NOMO-1 (cell line): ENCODE measurements at regions not wholly inside any gene's neighbourhood (a gene's known extent, or its start where the extent isn't known, plus 50 kb on each side); places are given as distances from the start of the nearest gene placed in this dataset.
"Not testable (repeated sequence)": the region's sequence is repeated elsewhere in the genome, so short reads cannot be mapped to it uniquely, and the experiment has no call there.

Source experiments
- DNase-seq, 2 experiments: peaks; one replicate each; lab custom pipeline; 2025; ENCODE audit not compliant: unreplicated experiment in 2 of 2; lab: John Stamatoyannopoulos, UW

DNA sequence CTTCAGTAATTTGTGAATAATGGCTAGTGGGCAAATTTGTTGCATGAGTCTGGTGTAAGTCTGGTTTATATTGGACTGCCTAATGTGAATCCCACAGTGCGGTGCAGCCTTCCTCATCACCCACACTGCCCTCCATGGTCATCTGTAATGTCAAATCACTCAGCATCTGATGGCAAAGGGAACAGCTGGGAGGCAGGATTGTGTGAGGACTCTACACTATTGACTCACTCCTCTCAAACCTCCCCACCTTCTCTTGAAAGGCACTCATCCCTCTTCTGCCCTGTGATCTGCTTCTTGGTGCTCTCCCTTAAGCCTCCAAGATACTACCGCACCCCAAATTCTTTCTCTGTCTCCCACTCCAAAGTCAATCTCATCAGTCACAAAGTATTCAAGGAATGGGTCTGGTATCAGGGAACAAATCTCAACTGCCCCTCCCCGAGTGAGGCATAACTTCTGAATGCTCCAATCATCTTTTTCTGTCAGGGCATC is 146.0 kb upstream of the BEND6 start:
- DNase-seq = no peak

DNA sequence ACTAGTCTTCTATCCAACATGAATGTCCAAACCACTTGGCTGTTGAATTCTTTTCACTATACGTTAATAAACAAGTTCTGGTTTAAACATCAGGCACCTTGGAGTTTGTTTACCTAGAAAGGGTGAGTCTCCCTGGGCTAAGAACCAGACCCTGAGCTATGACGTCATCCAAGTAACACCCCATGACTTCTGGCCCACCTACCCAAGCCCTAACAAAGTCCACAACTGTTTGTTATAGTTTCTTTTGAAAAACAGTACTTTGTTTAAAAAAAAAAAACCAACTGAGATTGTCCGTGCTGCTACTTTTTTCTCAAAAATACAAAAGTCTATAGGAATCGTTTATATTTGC is 146.9 kb upstream of the BEND6 start:
- no peak for DNase-seq

DNA sequence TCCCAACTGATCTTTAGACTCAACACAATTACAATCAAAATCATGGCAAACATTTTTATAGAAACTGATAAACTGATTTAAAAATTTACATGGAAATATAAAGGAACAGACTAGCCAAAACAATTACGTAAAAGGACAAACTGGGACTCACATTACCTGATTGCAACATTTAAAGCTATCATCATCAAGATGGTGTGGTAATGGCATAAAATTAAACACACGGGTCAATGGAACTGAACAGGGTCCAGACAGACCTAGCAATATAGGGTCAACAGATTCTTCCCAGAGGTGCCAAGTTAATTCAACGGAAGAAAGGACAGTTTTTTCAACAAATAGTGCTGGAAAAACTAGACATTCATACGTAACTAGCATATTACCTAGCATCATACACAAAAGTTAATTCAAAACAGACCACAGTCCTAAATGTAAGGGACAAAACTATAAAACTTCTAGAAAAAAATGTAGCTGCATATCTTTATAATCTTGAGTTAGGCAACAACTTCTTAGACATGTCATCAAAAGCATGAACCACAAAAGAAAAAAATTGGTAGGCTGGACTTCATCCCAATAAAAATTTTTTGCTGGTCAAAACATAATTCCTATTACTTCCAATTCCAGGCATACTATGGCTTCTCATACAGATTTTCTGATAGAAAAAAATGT is 147.4 kb upstream of the BEND6 start:
- no peak for DNase-seq

DNA sequence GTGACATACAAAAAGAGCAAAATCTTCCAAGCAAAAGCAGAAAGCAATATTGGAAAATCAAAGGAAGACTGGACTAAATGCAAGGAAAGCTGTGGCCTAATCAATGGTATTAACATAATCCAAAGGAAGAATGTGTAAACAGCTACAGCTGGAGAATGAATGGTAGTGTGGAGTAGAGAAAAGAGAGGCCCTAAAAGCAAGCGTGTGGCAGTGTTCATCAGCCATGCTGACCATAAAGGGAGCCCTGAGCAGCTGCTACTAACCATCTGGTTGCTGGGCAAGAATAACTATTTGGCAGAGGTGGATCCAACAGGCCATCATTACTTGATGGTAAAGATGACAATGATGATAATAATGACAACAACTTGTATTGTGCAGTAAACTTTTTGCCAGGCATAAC is 148.5 kb upstream of the BEND6 start:
- DNase-seq = no peak

DNA sequence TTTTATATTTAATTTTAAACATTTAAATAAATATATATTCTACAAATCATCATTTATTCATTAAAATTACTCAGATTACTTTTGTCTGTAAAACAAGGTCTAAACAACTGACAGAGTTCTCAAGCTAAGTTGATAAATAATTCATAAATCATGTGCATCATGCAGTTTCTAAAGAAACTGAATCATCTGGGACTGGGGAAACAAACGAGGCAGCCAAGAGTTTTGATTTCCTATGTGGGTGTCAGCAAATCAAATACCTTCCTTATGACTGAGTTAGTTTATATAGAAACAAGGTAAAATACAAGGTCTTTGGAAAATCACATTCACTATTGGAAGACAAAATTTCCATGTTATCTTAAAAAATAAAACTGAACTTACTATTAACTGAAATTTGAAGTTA is 149.9 kb upstream of the BEND6 start:
- DNase-seq = no peak

DNA sequence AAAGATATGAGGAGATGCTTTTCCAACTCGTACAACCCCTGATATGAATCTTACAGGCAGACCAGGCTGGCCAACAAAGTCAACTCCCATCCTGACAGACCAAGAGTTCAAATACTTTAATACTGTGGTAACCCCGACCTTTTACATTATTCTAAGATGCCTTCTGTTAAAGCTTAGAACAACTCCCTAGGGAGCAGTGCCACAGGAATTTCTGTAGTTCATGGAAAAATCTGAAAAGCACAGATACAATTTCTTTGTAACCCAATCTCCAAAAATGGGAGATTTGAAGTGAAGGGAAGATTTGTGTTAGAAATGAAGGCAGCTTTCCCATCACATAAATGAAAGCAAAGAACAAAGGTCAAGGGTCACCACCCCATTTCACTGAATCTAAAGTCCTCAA is 151.3 kb upstream of the BEND6 start:
- DNase-seq = no peak

DNA sequence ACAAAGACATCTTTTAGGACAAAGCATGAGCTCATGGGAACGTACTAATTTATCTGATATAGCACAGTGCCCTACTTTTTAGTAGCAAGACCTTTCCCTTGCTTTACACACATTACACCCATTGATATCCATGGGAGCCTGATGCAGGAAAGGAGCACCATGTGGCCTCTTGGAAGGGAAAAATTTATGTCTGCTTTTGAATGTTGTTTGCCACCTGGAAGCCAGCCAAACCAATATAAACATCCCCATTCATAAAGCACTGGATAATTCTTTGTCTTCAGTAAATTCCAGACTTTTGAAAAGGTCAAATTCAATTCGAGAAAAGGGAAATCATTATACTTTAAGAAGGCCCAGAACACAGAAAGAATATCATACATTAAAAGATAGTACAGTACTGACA is 152.3 kb upstream of the BEND6 start:
- DNase-seq = no peak

DNA sequence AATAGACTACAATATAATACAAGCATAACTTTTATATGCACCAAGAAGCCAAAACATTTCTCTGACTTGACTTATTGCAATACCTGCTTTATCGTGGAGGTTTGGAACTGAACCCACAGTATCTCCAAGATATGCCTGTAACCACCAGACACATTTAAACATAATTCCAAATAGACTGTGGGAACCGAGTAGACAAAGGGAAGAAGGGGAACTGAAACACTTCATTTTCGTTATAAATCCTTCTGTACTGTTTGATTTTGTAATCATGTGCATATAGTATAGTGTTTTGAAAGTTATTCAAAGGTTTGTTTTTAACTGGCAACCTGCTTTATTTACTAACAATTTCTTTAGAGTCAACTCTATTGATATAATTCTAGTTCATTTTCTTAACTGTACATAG is 154.9 kb upstream of the BEND6 start:
- peak in 1 of 2 experiments; percentile 71 for DNase-seq

DNA sequence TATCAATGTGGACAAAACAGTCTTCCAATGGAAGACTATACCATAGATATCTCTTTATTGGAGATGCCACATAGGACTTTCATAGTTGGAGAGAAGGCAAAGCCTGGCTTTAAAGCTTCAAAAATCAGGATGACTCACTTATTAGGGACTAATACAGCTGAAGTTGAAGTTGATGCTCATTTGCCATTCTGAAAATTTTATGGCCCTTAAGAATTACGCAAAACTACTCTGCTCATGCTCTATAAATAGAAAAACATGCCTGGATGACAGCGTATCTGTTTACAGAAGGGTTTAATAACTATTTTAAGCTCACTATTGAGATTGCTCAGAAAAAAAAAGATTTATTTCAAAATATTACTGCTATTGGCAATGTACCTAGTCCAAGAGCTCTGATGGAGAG is 155.5 kb upstream of the DST start:
- no peak for DNase-seq

DNA sequence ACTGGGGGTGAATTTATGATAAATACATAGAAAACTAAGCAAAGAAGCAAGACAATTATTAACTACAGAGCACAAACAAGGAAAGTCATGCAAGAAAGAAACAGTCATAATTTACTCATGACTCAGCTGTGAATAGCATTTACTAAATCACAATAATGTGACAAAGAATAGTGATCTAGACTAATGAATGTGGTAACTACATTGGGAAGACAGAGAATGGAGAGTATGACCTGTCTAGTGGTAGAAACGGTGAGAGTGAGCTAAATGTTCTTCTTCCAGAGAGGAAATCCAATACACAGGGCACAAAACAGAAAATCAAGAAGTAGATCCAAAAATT is 153.5 kb upstream of the DST start:
- no peak for DNase-seq

DNA sequence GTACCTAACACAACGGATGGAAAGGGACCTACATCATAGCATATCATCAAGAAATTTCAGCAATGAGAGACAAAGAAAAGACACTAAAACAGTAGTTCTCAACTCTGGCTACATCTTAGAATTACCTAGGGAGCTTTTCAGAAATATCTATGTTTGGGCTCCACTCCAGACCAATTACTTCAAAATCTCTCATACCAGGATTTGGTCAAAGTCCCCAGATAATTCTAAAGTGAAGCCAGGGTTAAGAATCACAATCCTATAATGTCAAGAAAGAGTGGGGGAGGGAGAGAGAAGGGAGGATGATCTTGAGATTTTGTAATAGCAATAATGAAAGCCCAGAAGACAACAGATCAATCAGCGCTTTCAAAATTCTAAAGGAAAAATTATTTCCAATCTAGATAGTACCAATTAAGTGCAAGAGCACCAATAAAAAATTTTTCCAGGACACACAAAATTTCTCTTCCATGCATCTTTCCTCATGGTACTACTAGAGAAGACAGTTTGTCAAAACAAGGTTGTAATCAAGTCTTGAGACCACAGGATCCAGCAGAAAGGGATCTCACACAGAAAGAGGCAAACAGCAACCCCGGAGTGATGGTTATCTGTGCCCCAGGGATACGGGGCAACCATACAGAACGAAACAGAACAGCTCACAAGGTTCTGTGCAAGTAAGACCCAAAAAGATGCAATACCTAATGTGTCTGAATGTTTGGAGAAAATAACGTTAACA is 152.9 kb upstream of the DST start:
- DNase-seq = no peak

DNA sequence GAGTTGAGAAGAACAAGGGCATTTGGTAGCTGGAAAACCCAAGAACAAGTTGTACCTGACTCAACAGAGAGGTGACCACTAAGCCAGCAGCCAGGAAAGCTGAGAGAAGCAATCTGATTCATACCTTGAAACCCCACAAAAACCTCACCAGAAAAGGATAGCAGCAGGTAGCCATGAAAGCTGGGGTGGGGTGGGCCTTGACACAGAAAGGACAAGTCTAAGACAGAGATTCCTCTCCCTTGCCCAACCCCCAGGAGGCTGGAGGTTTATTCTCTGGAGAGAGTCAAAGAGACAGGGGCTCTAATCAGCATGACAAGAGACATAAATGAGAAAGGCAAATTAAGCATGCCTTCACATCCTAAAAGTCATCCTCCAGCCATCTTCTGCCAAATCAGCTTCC is 151.7 kb upstream of the DST start:
- no peak for DNase-seq

DNA sequence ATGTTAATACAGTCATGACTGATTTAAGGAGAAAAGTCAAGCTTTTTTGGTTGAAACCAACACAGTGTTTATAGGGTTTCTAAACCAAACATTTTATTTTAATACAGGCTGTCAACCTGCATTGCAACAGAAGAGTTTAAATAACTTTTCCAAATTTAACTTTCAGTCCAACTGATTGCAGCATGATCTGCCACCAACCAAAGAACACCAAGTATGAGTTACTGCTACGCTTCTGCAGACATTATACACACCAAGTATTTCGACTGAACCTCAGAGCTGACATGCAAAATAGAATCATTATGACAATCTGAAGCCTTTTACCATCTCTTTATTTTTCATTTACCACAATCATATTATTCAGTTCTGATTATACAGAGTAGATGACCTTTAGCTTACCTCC is 151.2 kb upstream of the DST start:
- DNase-seq = no peak

DNA sequence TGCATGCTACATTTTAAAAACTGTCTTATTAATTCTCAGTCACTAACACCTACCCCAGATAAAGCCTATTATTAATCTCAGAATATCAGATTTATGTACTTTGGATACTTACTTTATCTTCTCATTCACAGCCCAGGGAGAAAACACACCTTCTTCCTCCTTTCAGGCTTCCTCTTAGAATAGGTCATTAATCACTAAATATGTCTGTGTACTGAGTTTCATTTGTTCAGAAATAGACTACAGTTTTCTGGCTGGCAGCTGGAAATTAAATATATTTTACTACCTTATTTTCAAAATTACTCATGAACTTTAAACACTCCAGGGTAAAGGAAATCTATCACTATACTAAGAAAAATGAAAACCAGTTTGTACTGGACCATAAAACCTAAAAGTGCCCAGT is 147.7 kb upstream of the DST start:
- DNase-seq = peak; percentile 13 to 59

DNA sequence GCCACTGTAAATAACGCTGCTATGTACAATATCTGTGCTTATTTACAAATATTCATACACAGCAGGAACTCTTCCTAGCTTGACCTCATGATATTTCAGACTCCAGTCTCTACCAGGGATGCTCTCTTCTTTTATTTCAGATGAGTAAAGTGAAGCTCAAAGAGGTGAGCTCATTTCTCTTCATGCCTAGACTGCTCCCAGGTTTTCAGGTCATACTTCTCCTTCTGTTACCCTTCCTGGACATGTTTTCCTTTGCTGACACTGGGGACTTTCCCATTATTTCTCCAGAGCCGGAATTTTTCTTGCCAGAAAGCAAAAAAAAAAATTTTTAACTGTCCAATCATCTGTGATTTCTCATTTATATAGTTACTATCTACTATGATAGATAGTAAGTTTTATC is 147.2 kb upstream of the DST start:
- DNase-seq = no peak

DNA sequence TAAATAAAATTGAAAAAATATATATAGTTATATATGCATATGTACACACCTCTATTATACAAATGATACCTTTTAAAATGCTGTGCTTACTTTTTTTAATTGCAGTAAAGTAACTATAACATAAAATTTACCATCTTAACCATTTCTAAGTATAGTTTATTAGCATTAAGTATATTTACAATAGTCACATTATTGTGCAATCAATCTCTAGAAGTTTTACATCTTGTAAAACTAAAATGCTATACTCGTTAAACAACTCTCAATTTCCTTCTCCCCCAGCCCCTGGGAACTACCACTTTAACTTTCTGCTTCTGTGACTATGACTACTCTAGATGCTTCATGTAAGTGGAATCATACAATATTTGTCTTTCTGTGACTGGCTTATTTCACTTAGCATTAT is 146.7 kb upstream of the DST start:
- no peak for DNase-seq

DNA sequence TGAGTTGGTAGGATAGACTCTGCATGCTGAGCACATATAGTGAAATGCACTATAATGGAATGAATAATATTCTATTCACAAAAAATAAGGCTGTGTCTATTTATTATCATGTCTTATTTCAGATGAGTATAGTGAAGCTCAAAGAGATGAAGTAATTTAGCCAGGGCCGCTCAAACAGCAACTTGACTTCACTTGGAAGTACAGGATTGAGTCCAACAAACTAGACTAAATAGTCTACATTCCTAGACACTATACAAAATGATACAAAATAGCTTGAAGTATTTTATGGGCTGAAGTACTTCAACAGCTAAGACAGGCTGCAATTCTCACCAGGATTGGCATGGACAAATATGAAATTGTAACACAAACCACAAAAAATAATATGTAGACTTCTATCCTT is 144.5 kb upstream of the DST start:
- DNase-seq = no peak

DNA sequence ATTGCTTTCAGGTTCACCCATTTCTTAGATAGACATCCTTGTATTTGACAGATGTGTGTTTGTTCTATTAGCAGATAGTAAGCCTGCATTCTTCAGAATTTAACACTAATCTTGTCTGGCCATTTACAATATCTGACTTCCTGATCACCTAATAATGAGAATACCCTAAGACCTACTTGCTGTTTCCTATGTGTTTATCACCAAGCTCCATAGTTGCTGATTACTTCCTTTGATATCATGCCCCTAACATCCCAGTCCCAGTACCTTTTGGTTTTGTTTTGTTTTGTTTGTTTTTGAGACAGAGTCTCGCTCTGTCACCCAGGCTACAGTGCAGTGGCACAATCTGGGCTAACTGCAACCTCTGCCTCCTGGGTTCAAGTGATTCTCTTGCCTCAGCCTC is 143.6 kb upstream of the DST start:
- DNase-seq = no peak

DNA sequence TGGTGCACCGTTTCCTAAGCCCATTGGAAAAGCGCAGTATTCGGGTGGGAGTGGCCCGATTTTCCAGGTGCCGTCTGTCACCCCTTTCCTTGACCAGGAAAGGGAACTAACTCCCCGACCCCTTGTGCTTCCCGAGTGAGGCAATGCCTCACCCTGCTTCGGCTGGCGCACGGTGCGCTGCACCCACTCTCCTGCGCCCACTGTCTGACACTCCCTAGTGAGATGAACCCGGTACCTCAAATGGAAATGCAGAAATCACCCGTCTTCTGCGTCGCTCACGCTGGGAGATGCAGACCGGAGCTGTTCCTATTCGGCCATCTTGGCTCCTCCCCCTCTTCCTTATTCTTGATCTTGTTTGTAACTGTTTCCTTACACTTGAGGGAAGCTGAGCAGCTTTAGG is 142.8 kb upstream of the DST start:
- not testable (repeated sequence) for DNase-seq

DNA sequence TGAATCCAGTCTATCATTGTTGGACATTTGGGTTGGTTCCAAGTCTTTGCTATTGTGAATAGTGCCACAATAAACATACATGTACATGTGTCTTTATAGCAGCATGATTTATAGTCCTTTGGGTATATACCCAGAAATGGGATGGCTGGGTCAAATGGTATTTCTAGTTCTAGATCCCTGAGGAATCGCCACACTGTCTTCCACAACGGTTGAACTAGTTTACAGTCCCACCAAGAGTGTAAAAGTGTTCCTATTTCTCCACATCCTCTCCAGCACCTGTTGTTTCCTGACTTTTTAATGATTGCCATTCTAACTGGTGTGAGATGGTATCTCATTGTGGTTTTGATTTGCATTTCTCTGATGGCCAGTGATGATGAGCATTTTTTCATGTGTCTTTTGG is 137.4 kb upstream of the DST start:
- not testable (repeated sequence) for DNase-seq

DNA sequence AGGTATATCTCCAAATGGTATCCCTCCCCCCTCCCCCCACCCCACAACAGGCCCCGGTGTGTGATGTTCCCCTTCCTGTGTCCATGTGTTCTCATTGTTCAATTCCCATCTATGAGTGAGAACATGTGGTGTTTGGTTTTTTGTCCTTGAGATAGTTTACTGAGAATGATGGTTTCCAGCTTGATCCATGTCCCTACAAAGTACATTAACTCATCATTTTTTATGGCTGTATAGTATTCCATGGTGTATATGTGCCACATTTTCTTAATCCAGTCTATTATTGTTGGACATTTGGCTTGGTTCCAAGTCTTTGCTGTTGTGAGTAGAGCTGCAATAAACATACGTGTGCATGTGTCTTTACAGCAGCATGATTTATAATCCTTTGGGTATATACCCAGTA is 135.8 kb upstream of the DST start:
- not testable (repeated sequence) for DNase-seq

DNA sequence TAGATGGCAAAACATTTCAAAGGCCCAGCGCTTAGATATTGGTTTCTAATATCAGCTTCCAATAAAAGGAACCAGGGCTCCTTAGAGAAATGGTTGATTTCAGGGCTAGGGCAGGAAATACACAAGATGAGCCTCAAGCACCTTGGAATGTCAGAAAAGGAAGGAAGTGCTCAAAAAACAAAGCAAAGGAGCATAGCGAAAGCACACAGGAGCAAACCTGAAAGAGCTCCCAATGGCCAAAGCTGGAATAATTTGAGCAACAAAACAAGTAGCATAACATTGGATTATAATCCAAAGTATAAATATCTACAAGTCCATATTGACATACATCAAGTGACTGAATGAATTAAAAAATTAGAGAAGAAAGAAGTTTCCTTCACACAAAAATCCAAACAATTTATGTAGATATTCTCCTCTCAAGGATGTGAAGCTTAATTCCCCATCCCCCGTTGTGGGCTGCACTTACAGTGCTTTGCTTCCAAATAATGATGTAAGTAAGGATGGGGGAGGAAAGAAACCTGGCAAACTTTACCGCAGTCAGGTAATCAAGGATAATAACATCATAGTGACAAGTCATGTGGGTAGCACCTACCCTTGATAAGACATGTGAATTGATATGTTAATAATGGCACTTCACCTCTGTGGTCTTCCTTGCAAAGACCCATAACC is 132.9 kb upstream of the DST start:
- DNase-seq = no peak
